HG03095 (cell line): ENCODE measurements at regions not wholly inside any gene's neighbourhood (a gene's known extent, or its start where the extent isn't known, plus 50 kb on each side); places are given as distances from the start of the nearest gene placed in this dataset.

ENCODE experiments used
- ATAC-seq: cut with Tn5 transposase; IDR thresholded peaks from one replicate; pipeline ENCODE4 v1.9.1; 2021; ENCODE audit warnings: moderate library complexity; ENCODE audit not compliant: unreplicated experiment

GRCh38 chr4:31094474-31094873 lies 374.3 kb downstream of the PCDH7 start:
- no peak for ATAC-seq

DNA sequence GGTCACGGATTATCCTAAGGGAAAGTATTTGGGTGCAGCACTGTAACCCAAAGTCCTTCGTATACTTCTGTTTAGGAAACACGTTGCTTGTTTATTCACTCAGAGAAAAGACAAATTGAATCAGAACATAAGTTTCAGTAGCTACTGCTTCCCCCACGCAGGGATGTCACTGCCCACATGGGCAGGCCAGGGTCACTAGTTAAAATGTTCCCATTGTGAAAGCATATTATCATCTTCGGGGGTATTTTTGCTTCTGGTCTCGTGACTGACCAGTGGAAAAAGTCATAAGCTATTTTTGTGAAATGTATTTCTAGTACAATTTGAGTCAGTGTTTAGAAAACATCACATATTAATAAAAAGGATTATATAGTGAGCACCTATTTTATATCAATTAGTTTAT lies 377.8 kb downstream of the PCDH7 start:
- ATAC-seq, result no peak

GRCh38 chr4:31100536-31100935 lies 380.4 kb downstream of the PCDH7 start:
- no peak for ATAC-seq

GRCh38 chr4:31104043-31104442 lies 383.9 kb downstream of the PCDH7 start:
- no peak for ATAC-seq

DNA sequence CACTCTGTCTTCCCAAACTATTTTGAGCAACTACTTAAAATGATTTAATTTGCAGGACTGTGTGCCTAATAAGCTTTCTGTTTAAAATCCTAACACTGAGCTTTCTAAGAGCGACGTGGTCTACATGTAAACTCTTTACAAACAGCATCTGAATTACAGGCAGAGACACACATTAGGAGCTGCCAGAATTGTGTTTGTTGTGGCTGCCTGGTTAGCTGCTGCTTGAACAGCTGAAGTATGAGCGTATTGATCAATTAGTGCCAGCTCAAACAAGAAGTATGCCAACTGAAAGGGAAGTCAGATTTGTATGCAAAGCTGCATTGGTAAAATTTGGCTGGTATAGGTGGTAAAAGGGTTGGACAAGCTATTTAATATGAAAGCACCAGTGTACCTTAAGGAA lies 384.4 kb downstream of the PCDH7 start:
- no peak for ATAC-seq

- ATAC-seq, result no peak
These were observed 386.2 kb downstream of the PCDH7 start for GRCh38 chr4:31106419-31106818.

- no peak for ATAC-seq
These were observed 387.2 kb downstream of the PCDH7 start for GRCh38 chr4:31107362-31107761.

- no peak for ATAC-seq
These were observed 388.6 kb downstream of the PCDH7 start for GRCh38 chr4:31108762-31109161.

GRCh38 chr4:31111790-31112189 lies 391.6 kb downstream of the PCDH7 start:
- no peak for ATAC-seq

- ATAC-seq, result no peak
These were observed 394.6 kb downstream of the PCDH7 start for GRCh38 chr4:31114816-31115215.

DNA sequence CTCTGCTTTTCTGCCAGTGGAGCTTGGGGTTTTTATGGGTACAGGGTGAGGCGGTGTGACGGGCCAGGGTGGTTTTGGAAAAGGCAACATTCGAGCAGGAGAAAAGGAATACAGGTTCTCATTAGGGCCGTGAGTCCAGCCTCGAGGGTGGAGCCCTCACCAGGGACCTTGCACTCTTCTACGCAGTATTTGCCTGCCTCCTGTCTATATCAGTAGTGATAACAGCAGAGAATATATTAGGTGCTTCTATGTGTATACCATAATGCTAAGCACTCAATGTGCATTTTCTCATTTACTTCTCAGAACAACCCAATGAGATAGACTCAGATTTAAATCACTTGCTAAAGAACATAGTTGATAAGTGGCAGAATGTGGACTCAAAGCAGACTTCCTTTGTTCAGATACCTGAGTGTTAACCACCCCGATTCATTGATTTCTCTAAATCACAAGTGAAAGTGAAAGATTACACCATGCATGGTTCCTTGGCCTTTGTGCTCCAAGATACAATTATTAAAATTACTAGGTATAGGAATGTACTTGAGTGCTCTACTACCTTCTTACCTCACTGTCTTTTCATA lies 403.9 kb downstream of the PCDH7 start:
- ATAC-seq, result no peak

DNA sequence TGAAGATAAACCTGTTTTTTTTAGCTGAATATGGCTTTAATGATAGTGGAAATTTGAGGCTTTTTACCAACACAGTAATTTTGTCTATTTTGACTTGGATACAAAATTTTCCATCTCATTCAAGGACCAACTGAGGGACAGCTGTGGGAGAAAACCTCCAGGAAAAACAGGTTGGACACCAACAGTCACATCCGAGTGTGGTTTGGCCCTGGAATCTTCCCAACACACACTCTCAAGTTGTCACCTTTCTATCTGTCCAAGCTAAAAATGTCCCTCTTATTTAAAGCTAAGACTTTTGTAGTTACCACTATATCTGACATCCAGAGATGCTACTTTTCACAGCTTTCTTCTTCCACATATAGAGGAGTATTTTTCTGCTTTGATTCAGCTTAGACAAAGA lies 404.9 kb downstream of the PCDH7 start:
- ATAC-seq, result no peak

DNA sequence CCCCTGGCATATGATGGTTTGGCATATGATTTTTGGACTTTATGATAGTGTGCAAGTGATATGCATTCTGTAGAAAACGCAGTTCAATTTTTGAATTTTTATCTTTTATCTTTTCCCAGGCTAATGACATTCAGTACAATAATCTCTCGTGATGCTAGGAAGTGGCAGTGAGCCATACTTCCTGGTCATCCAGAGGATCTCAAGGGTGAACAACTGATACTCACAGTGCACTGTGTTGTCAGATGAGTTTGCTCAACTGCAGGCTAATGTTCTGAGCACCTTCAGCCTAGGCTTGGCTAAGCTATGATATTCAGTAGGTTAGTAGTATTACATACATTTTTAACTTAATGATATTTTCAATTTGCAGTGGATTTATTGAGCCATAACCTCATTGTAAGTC lies 405.3 kb downstream of the PCDH7 start:
- no peak for ATAC-seq

- no peak for ATAC-seq
These were observed 406.8 kb downstream of the PCDH7 start for GRCh38 chr4:31126881-31127398.

- ATAC-seq, result no peak
These were observed 410.8 kb downstream of the PCDH7 start for GRCh38 chr4:31130930-31131329.

GRCh38 chr4:31134720-31135119 lies 414.6 kb downstream of the PCDH7 start:
- ATAC-seq, result no peak

GRCh38 chr4:31139767-31140166 lies 419.6 kb downstream of the PCDH7 start:
- no peak for ATAC-seq

DNA sequence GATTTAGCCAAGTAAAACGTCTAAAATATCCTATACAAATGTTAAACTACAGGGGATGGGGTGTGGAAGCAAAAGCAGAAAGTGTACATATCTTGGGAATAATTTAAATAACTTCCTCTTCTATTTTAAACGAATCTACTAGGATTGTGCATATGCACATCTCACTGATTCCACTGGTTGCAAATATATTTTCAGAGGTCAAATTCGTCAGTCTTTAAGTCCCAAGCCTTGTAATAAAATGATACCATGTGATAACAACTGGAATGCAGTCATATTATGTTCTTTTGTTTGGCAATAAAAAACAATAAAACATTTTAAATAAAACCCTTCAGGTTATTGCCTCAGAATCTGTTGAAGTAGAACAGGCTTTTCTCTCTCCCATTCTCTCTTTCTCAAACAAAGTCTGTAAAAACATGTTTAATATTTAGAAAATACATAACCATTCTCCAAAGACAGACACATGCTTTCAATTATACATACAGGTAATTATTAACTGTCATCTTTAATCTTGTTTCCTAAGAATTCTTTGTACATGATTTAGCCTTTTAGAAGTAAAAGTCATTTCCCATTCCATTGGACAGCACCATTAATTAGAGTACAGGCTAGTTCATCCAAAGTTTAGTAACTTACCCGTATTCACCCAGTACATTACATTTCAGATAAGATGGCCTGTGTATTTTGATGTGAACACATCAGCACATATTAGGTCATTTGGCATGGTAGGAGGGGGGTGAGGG lies 421.1 kb downstream of the PCDH7 start:
- no peak for ATAC-seq

- ATAC-seq, result no peak
These were observed 421.6 kb downstream of the PCDH7 start for GRCh38 chr4:31141832-31142142.

DNA sequence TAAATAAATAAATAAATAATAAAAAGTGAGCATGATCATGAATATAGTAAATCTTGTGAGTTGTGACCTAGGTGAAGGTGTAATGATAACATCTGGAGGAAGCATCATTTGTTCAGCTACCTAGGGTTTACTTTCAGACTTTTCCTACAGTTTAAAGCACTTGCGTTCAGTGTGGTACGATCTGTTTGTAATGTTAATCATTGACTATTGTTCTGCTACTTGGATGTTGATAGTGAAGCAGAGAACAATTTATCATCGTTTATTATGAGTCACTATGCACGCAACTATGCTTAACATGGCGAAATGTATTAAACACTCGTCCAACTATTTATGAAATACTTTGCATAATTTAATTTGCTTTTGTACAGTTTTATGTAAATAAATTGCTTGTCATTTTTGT lies 426.2 kb downstream of the PCDH7 start:
- no peak for ATAC-seq

- no peak for ATAC-seq
These were observed 428.8 kb downstream of the PCDH7 start for GRCh38 chr4:31148990-31149389.

GRCh38 chr4:31156221-31156620 lies 436.1 kb downstream of the PCDH7 start:
- ATAC-seq, result no peak

DNA sequence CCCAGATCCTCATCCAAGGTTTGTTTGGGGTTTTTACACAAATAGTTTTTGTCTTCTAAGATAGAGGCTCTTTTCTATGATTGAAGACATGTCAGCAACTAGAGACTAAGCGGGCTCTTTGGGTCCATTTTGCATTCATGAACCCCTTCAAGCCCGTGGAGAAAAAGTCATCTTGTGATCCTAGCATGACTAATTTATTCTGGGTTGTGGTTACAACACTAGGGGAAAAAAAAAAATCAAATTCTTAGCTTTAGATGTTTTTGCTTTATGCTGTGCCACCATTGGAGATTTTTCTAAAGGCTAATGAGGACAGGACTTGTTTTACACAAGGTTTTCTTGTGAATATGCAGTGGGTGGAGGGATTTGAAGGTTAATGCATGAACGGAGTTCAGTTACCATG lies 440.0 kb downstream of the PCDH7 start:
- ATAC-seq, result no peak
